ENCODE measurements at regions not wholly inside any gene's neighbourhood (a gene's known extent, or its start where the extent isn't known, plus 50 kb on each side); places are given as distances from the start of the nearest gene placed in this dataset.

- no peak for DNase-seq (ENCODE audit: low spot score)
- Histone ChIP-seq H3K4me1 (ENCODE audit: insufficient read depth, low read length, poor library complexity, severe bottlenecking) (no peaks in the 10 kb centered on the region), H3K9me3 (ENCODE audit: low read length) (no peaks in the 10 kb centered on the region), H4K20me1 (ENCODE audit: insufficient read depth, low read length) (no peaks in the 10 kb centered on the region), H3K79me2 (ENCODE audit: insufficient read depth, low read depth, low read length) (no peaks in the 10 kb centered on the region), H3K9me2 (ENCODE audit: insufficient read depth, low read length) (no peaks in the 10 kb centered on the region), H3K4me3 (ENCODE audit: low read depth, low read length, poor library complexity, severe bottlenecking) (no peak overlapping the region), H3K27ac (ENCODE audit: low read depth, low read length, poor library complexity, severe bottlenecking) (no peak overlapping the region), H2AFZ (ENCODE audit: low read length) (no peak overlapping the region), H3K36me3 (ENCODE audit: insufficient read depth, low read length) (no peaks in the 10 kb centered on the region), H3K4me2 (ENCODE audit: low read length) (no peak overlapping the region)
- intact Hi-C loops (cut with micrococcal nuclease; ENCODE audit: unreplicated experiment) = no loop called here
- CTCF ChIA-PET (ENCODE audit: unreplicated experiment) = no interaction called here
- TF ChIP-seq EZH2phosphoT487 (IDR thresholded peaks at IDR 0.05; ENCODE audit: borderline replicate concordance, low read depth, low read length) = no peak
- TF ChIP-seq CTCF (conservative IDR thresholded peaks at IDR 0.05; ENCODE audit: low read length) = no peak
- POLR2A ChIA-PET = interaction anchor here (0.9 to 1.6 kb wide), 2 partner anchors 8 to 16 kb away, joined by 3 to 5 read pairs; no protein-coding TSS in a partner anchor
- BruUV-seq (replicated peaks) = no TSS peak
Observed at GRCh38 chr1:63205776-63206175, 116.6 kb upstream of the FOXD3 start.

- no TSS peak for BruUV-seq (replicated peaks)
- TF ChIP-seq CTCF (conservative IDR thresholded peaks at IDR 0.05; ENCODE audit: low read length) (no peak), EZH2phosphoT487 (IDR thresholded peaks at IDR 0.05; ENCODE audit: borderline replicate concordance, low read depth, low read length) (no peak)
- Histone ChIP-seq H3K36me3 (ENCODE audit: insufficient read depth, low read length) (no peaks in the 10 kb centered on the region), H3K79me2 (ENCODE audit: insufficient read depth, low read depth, low read length) (no peaks in the 10 kb centered on the region), H3K9me3 (ENCODE audit: low read length) (no peaks in the 10 kb centered on the region), H3K27ac (ENCODE audit: low read depth, low read length, poor library complexity, severe bottlenecking) (no peak overlapping the region), H3K9me2 (ENCODE audit: insufficient read depth, low read length) (no peaks in the 10 kb centered on the region), H2AFZ (ENCODE audit: low read length) (no peak overlapping the region), H3K4me2 (ENCODE audit: low read length) (no peak overlapping the region), H3K4me1 (ENCODE audit: insufficient read depth, low read length, poor library complexity, severe bottlenecking) (no peaks in the 10 kb centered on the region), H3K4me3 (ENCODE audit: low read depth, low read length, poor library complexity, severe bottlenecking) (no peak overlapping the region), H4K20me1 (ENCODE audit: insufficient read depth, low read length) (no peaks in the 10 kb centered on the region)
- intact Hi-C loops (cut with micrococcal nuclease; ENCODE audit: unreplicated experiment) = no loop called here
- POLR2A ChIA-PET = no interaction called here
- no peak for DNase-seq (ENCODE audit: low spot score)
- CTCF ChIA-PET (ENCODE audit: unreplicated experiment) = no interaction called here
Observed at GRCh38 chr1:63214553-63214952, 107.8 kb upstream of the FOXD3 start.

- Histone ChIP-seq H3K27ac (ENCODE audit: low read depth, low read length, poor library complexity, severe bottlenecking) (no peak overlapping the region), H3K4me3 (ENCODE audit: low read depth, low read length, poor library complexity, severe bottlenecking) (no peak overlapping the region), H3K36me3 (ENCODE audit: insufficient read depth, low read length) (no peaks in the 10 kb centered on the region), H3K79me2 (ENCODE audit: insufficient read depth, low read depth, low read length) (no peaks in the 10 kb centered on the region), H3K4me2 (ENCODE audit: low read length) (no peak overlapping the region), H3K9me3 (ENCODE audit: low read length) (no peaks in the 10 kb centered on the region), H4K20me1 (ENCODE audit: insufficient read depth, low read length) (no peaks in the 10 kb centered on the region), H3K4me1 (ENCODE audit: insufficient read depth, low read length, poor library complexity, severe bottlenecking) (no peaks in the 10 kb centered on the region), H2AFZ (ENCODE audit: low read length) (no peak overlapping the region), H3K9me2 (ENCODE audit: insufficient read depth, low read length) (no peaks in the 10 kb centered on the region)
- DNase-seq (ENCODE audit: low spot score) = no peak
- no TSS peak for BruUV-seq (replicated peaks)
- TF ChIP-seq EZH2phosphoT487 (IDR thresholded peaks at IDR 0.05; ENCODE audit: borderline replicate concordance, low read depth, low read length) (no peak), CTCF (conservative IDR thresholded peaks at IDR 0.05; ENCODE audit: low read length) (no peak)
- intact Hi-C loops (cut with micrococcal nuclease; ENCODE audit: unreplicated experiment) = no loop called here
- CTCF ChIA-PET (ENCODE audit: unreplicated experiment) = no interaction called here
- POLR2A ChIA-PET = no interaction called here
Observed at GRCh38 chr1:63223426-63223825, 98.9 kb upstream of the FOXD3 start.

Measured in OCI-LY7 (cell line).